PFSK-1 (cell line): ENCODE measurements at regions not wholly inside any gene's neighbourhood (a gene's known extent, or its start where the extent isn't known, plus 50 kb on each side); places are given as distances from the start of the nearest gene placed in this dataset.

Experiments
- FOXP2 ChIP-seq: optimal IDR thresholded peaks from 2 replicates; pipeline ENCODE3; 2011; ENCODE audit warnings: borderline replicate concordance, control low read depth, inconsistent platforms; ENCODE audit not compliant: insufficient read depth; ENCODE audit errors: extremely low read length, extremely low read depth
- POLR2AphosphoS5 ChIP-seq: IDR thresholded peaks from 2 replicates; pipeline ENCODE4 v1.6.1; 2012; ENCODE audit warnings: low read depth, mild to moderate bottlenecking, control low read depth, low read length, moderate library complexity
- SIN3A ChIP-seq: IDR thresholded peaks from 2 replicates; pipeline ENCODE4 v1.6.1; 2012; ENCODE audit warnings: mild to moderate bottlenecking, low read length, moderate library complexity, borderline replicate concordance; ENCODE audit not compliant: insufficient read depth
- TAF1 ChIP-seq: IDR thresholded peaks from 2 replicates; pipeline ENCODE4 v1.6.1; 2012; ENCODE audit warnings: low read length, control low read depth, borderline replicate concordance; ENCODE audit not compliant: insufficient read depth
- TF ChIP-seq, protein P1 (sequence below), 2 experiments: IDR thresholded peaks; 2 replicates each; pipeline versions ENCODE4 v1.6.1 to v1.8.0; 2011 to 2012; ENCODE audit warnings: low read depth in 2 of 2, low read length in 2 of 2, control low read depth in 1 of 2, inconsistent platforms in 1 of 2, mild to moderate bottlenecking in 1 of 2, moderate library complexity in 1 of 2; ENCODE audit not compliant: insufficient read depth in 1 of 2

- TF ChIP-seq TAF1 (no peak), FOXP2 (no peak), POLR2AphosphoS5 (no peak), SIN3A (no peak)
- TF ChIP-seq, protein P1, sequence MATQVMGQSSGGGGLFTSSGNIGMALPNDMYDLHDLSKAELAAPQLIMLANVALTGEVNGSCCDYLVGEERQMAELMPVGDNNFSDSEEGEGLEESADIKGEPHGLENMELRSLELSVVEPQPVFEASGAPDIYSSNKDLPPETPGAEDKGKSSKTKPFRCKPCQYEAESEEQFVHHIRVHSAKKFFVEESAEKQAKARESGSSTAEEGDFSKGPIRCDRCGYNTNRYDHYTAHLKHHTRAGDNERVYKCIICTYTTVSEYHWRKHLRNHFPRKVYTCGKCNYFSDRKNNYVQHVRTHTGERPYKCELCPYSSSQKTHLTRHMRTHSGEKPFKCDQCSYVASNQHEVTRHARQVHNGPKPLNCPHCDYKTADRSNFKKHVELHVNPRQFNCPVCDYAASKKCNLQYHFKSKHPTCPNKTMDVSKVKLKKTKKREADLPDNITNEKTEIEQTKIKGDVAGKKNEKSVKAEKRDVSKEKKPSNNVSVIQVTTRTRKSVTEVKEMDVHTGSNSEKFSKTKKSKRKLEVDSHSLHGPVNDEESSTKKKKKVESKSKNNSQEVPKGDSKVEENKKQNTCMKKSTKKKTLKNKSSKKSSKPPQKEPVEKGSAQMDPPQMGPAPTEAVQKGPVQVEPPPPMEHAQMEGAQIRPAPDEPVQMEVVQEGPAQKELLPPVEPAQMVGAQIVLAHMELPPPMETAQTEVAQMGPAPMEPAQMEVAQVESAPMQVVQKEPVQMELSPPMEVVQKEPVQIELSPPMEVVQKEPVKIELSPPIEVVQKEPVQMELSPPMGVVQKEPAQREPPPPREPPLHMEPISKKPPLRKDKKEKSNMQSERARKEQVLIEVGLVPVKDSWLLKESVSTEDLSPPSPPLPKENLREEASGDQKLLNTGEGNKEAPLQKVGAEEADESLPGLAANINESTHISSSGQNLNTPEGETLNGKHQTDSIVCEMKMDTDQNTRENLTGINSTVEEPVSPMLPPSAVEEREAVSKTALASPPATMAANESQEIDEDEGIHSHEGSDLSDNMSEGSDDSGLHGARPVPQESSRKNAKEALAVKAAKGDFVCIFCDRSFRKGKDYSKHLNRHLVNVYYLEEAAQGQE (IDR thresholded peaks at IDR 0.05; ENCODE audit: insufficient read depth in 1 of 2, low read depth in 2 of 2, low read length in 2 of 2): no peak
These were observed 854.3 kb downstream of the LRRTM4 start for GRCh38 chr2:76667821-76668271.

DNA sequence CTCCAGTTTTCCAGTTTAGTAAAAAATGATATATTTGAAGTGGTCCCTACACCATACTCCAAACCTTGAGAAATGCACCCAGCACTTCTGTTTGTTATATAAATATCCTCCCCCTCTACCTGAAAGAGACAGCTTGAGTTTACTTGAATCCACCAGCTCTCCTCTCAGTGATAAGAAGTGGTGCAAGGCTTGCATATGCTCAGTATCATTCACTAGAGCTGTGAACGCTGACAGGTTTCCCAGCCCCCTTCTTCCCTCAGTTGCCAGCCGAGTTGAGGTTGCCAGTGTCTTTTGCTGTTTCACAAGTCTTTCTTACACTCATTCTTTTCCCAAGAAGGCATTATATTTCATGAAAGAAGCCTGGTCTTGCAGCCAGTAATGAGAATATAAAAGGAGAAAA is 880.0 kb downstream of the LRRTM4 start:
- TF ChIP-seq SIN3A (no peak), FOXP2 (no peak), TAF1 (no peak), POLR2AphosphoS5 (no peak)
- TF ChIP-seq, protein P1 (IDR thresholded peaks at IDR 0.05; ENCODE audit: insufficient read depth in 1 of 2, low read depth in 2 of 2, low read length in 2 of 2): no peak

GRCh38 chr2:76641506-76641905 is 880.7 kb downstream of the LRRTM4 start:
- TF ChIP-seq FOXP2: no peak
- no peak for TF ChIP-seq POLR2AphosphoS5
- TF ChIP-seq, protein P1 (IDR thresholded peaks at IDR 0.05; ENCODE audit: insufficient read depth in 1 of 2, low read depth in 2 of 2, low read length in 2 of 2): no peak
- no peak for TF ChIP-seq TAF1
- no peak for TF ChIP-seq SIN3A

- TF ChIP-seq SIN3A: no peak
These were observed 881.3 kb downstream of the LRRTM4 start for GRCh38 chr2:76640905-76641304.

- TF ChIP-seq POLR2AphosphoS5 (no peak), TAF1 (no peak), FOXP2 (no peak), SIN3A (no peak)
- TF ChIP-seq, protein P1 (IDR thresholded peaks at IDR 0.05; ENCODE audit: insufficient read depth in 1 of 2, low read depth in 2 of 2, low read length in 2 of 2): no peak
These were observed 883.0 kb downstream of the LRRTM4 start for GRCh38 chr2:76639171-76639680.
